MM.1S (cell line): ENCODE measurements at regions not wholly inside any gene's neighbourhood (a gene's known extent, or its start where the extent isn't known, plus 50 kb on each side); places are given as distances from the start of the nearest gene placed in this dataset.

Source experiments
- EZH2 ChIP-seq: fragments of 300-600 bp; sonication (generic); optimal IDR thresholded peaks from 2 replicates; pipeline ENCODE3; 2017; ENCODE audit warnings: low read depth, mild to moderate bottlenecking, antibody characterized with exemption, low read length, mixed read lengths
- EZH2phosphoT487 ChIP-seq: fragments of 300-600 bp; sonication (generic); IDR thresholded peaks from 2 replicates; pipeline ENCODE4 v1.6.1; 2018; ENCODE audit warnings: antibody characterized with exemption, low read length
- TF ChIP-seq, protein P1 (sequence below): fragments of 300-600 bp; sonication (generic); IDR thresholded peaks from 2 replicates; pipeline ENCODE4 v1.5.1; 2016; ENCODE audit warnings: antibody characterized with exemption, low read length, mixed read lengths

DNA sequence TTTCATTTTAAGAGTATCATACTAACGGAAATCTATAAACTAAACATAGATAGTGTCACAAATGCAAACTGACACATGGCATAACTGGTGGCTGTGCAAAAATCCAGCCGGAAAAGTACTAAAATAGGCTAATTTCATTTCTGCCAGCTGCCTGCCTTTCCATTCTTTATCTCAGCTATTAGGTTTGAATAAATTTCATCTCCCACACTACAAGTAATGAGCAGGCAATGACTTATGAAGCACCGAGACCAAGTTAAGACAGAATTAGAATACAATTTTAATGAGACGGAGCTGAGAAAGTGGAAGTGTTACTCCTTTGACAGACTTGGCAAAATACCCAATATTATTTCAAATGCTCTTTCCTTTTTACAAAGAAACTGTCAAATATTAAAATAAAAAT lies 258.8 kb upstream of the ZNF608 start:
- TF ChIP-seq, protein P1, sequence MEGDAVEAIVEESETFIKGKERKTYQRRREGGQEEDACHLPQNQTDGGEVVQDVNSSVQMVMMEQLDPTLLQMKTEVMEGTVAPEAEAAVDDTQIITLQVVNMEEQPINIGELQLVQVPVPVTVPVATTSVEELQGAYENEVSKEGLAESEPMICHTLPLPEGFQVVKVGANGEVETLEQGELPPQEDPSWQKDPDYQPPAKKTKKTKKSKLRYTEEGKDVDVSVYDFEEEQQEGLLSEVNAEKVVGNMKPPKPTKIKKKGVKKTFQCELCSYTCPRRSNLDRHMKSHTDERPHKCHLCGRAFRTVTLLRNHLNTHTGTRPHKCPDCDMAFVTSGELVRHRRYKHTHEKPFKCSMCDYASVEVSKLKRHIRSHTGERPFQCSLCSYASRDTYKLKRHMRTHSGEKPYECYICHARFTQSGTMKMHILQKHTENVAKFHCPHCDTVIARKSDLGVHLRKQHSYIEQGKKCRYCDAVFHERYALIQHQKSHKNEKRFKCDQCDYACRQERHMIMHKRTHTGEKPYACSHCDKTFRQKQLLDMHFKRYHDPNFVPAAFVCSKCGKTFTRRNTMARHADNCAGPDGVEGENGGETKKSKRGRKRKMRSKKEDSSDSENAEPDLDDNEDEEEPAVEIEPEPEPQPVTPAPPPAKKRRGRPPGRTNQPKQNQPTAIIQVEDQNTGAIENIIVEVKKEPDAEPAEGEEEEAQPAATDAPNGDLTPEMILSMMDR = no peak
- TF ChIP-seq EZH2 (no peak), EZH2phosphoT487 (no peak)
